WTC11 (cell line): ENCODE measurements at regions not wholly inside any gene's neighbourhood (a gene's known extent, or its start where the extent isn't known, plus 50 kb on each side); places are given as distances from the start of the nearest gene placed in this dataset.

Experiments used
- ATAC-seq: fragments of 200-7000 bp; cut with Tn5 transposase; 2 replicates; pipeline ENCODE4 v1.10.0; 2021; ENCODE audit warnings: mild to moderate bottlenecking, moderate library complexity
- CTCF ChIA-PET: fragments of 300-600 bp; sonication (Branson Sonifier 250); formaldehyde crosslinking; loops from one replicate; lab custom pipeline; 2021; ENCODE audit warnings: antibody characterized with exemption; lab: Charles Lee
- POLR2A ChIA-PET: fragments of 350-600 bp; sonication (Branson Sonifier 250); formaldehyde crosslinking; loops from one replicate; lab custom pipeline; 2021; ENCODE audit warnings: antibody characterized with exemption; lab: Charles Lee
- DNase-seq: peaks from one replicate; pipeline ENCODE4 v3.0.0; 2021; ENCODE audit warnings: low spot score
- H3K27ac Mint-ChIP-seq: 2 replicates; pipeline ENCODE4 v1.8.0; 2021; ENCODE audit warnings: mixed read lengths
- H3K27me3 Mint-ChIP-seq: 2 replicates; pipeline ENCODE4 v1.8.0; 2021; ENCODE audit warnings: low read depth, mild to moderate bottlenecking, moderate library complexity, mixed read lengths
- H3K36me3 Mint-ChIP-seq: 2 replicates; pipeline ENCODE4 v1.8.0; 2021; ENCODE audit warnings: mixed read lengths
- H3K4me1 Mint-ChIP-seq: 2 replicates; pipeline ENCODE4 v1.8.0; 2022; ENCODE audit warnings: mixed read lengths
- H3K4me3 Mint-ChIP-seq: 2 replicates; pipeline ENCODE4 v1.8.0; 2021; ENCODE audit warnings: mild to moderate bottlenecking, moderate library complexity, mixed read lengths
- H3K9me3 Mint-ChIP-seq: 2 replicates; pipeline ENCODE4 v1.8.0; 2021; ENCODE audit warnings: mixed read lengths
- ATF1 ChIP-seq: sonication (generic); formaldehyde crosslinking; IDR thresholded peaks from 2 replicates; pipeline ENCODE4 v1.8.1; 2023; ENCODE audit warnings: mild to moderate bottlenecking, moderate library complexity, missing genetic modification reagents
- CREM ChIP-seq: sonication (generic); formaldehyde crosslinking; IDR thresholded peaks from 2 replicates; pipeline ENCODE4 v1.8.1; 2022; ENCODE audit warnings: mild to moderate bottlenecking, missing genetic modification reagents, moderate library complexity
- E2F1 ChIP-seq: sonication (generic); formaldehyde crosslinking; IDR thresholded peaks from 2 replicates; pipeline ENCODE4 v1.8.0; 2022; ENCODE audit warnings: mild to moderate bottlenecking, missing genetic modification reagents
- ETV6 ChIP-seq: sonication (generic); formaldehyde crosslinking; IDR thresholded peaks from 2 replicates; pipeline ENCODE4 v1.8.1; 2022; ENCODE audit warnings: mild to moderate bottlenecking, missing genetic modification reagents
- FOXK1 ChIP-seq: sonication (generic); formaldehyde crosslinking; IDR thresholded peaks from 2 replicates; pipeline ENCODE4 v1.8.0; 2022; ENCODE audit warnings: mild to moderate bottlenecking, moderate library complexity, missing genetic modification reagents
- FOXP1 ChIP-seq: sonication (generic); formaldehyde crosslinking; IDR thresholded peaks from 2 replicates; pipeline ENCODE4 v1.8.0; 2022; ENCODE audit warnings: missing genetic modification reagents, mild to moderate bottlenecking, moderate library complexity, borderline replicate concordance
- GTF2I ChIP-seq: fragments of 250-450 bp; sonication (Bioruptor Pico); conservative IDR thresholded peaks from 2 replicates; pipeline ENCODE4 v1.4.0; 2021; ENCODE audit warnings: mild to moderate bottlenecking
- HMGXB4 ChIP-seq: sonication (generic); formaldehyde crosslinking; IDR thresholded peaks from 2 replicates; pipeline ENCODE4 v1.8.1; 2023; ENCODE audit warnings: mild to moderate bottlenecking, moderate library complexity, missing genetic modification reagents
- NR2C2 ChIP-seq: sonication (generic); formaldehyde crosslinking; IDR thresholded peaks from 2 replicates; pipeline ENCODE4 v1.8.0; 2022; ENCODE audit warnings: mild to moderate bottlenecking, missing genetic modification reagents
- PRDM15 ChIP-seq: sonication (generic); formaldehyde crosslinking; IDR thresholded peaks from 2 replicates; pipeline ENCODE4 v1.8.0; 2022; ENCODE audit warnings: missing genetic modification reagents
- TEAD1 ChIP-seq: sonication (generic); formaldehyde crosslinking; IDR thresholded peaks from 2 replicates; pipeline ENCODE4 v1.8.0; 2022; ENCODE audit warnings: mild to moderate bottlenecking, missing genetic modification reagents
- ZNF219 ChIP-seq: sonication (generic); formaldehyde crosslinking; IDR thresholded peaks from 2 replicates; pipeline ENCODE4 v1.8.0; 2023; ENCODE audit warnings: missing genetic modification reagents, mild to moderate bottlenecking, borderline replicate concordance
- ZNF512 ChIP-seq: sonication (generic); formaldehyde crosslinking; IDR thresholded peaks from 2 replicates; pipeline ENCODE4 v1.8.1; 2022; ENCODE audit warnings: missing genetic modification reagents, borderline replicate concordance
- ZNF532 ChIP-seq: fragments of 250-450 bp; sonication (Bioruptor Pico); IDR thresholded peaks from 2 replicates; pipeline ENCODE4 v1.9.0; 2021; ENCODE audit warnings: mild to moderate bottlenecking, borderline replicate concordance
- TF ChIP-seq, protein P1 (sequence below): fragments of 250-450 bp; sonication (Bioruptor Pico); IDR thresholded peaks from 2 replicates; pipeline ENCODE4 v1.8.0; 2021; ENCODE audit warnings: mild to moderate bottlenecking
- TF ChIP-seq, protein P2 (sequence below): sonication (generic); formaldehyde crosslinking; IDR thresholded peaks from 2 replicates; pipeline ENCODE4 v1.8.1; 2023; ENCODE audit warnings: mild to moderate bottlenecking, missing genetic modification reagents, moderate library complexity
- TF ChIP-seq, protein P3 (sequence below): fragments of 250-450 bp; sonication (Bioruptor Pico); IDR thresholded peaks from 2 replicates; pipeline ENCODE4 v1.9.0; 2021; ENCODE audit warnings: moderate library complexity, mild to moderate bottlenecking, inconsistent platforms, borderline replicate concordance

DNA sequence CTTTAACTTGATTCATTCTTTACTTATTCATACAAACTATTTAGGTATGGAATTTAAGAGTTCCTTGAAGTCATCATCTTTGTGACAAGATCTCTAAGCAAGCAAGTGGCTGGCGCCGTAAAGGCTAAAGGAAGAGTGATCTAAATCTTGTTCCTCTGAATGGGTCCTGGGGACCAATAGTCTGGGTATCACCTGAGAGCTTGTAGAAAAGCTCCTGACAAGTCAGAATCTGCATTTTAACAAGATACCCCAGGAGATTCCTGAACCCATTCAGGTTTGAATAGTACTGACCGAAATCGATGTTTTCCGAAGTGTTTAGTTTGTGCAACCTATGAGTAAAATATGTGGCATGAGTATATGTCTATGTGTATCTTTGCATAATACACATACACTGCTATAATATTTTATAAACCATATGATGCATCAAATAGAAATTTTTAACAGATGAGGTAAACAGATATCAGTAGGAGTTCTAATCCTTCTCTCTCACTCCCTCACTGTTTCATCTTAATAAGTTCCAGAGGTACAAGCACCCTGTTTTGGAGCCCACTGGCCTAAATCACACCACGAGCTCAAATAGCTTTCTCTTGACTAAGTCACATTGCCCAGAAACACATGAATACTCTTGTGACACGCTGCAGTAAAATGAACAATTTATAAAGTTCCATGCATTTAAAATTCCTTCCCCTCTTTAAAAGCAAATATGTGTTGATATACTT is 170.0 kb downstream of the RELL1 start:
- POLR2A ChIA-PET, result no interaction called here
- H3K4me1 Mint-ChIP-seq, result peaks cover 17% of the 10 kb centered on the region
- H3K9me3 Mint-ChIP-seq, result peaks cover 23% of the 10 kb centered on the region
- H3K4me3 Mint-ChIP-seq, result no peak overlapping the region
- TF ChIP-seq TEAD1 (no peak), NR2C2 (no peak), PRDM15 (no peak), ZNF219 (CRISPR knock-in tag) (no peak), HMGXB4 (CRISPR knock-in tag) (no peak), E2F1 (CRISPR knock-in tag) (no peak), GTF2I (CRISPR knock-in tag) (no peak), FOXP1 (no peak), ZNF512 (no peak)
- TF ChIP-seq, protein P1, sequence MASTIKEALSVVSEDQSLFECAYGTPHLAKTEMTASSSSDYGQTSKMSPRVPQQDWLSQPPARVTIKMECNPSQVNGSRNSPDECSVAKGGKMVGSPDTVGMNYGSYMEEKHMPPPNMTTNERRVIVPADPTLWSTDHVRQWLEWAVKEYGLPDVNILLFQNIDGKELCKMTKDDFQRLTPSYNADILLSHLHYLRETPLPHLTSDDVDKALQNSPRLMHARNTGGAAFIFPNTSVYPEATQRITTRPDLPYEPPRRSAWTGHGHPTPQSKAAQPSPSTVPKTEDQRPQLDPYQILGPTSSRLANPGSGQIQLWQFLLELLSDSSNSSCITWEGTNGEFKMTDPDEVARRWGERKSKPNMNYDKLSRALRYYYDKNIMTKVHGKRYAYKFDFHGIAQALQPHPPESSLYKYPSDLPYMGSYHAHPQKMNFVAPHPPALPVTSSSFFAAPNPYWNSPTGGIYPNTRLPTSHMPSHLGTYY (CRISPR knock-in tag), result no peak
- TF ChIP-seq, protein P2, sequence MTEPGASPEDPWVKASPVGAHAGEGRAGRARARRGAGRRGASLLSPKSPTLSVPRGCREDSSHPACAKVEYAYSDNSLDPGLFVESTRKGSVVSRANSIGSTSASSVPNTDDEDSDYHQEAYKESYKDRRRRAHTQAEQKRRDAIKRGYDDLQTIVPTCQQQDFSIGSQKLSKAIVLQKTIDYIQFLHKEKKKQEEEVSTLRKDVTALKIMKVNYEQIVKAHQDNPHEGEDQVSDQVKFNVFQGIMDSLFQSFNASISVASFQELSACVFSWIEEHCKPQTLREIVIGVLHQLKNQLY (CRISPR knock-in tag), result no peak
- TF ChIP-seq, protein P3, sequence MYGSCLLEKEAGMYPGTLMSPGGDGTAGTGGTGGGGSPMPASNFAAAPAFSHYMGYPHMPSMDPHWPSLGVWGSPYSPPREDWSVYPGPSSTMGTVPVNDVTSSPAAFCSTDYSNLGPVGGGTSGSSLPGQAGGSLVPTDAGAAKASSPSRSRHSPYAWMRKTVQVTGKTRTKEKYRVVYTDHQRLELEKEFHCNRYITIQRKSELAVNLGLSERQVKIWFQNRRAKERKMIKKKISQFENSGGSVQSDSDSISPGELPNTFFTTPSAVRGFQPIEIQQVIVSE (CRISPR knock-in tag), result no peak
- DNase-seq (no peak), ATAC-seq (peak; percentile 77)
- CTCF ChIA-PET, result no interaction called here
- peak overlapping the region; percentile 28; the same call in 1 of the 2 replicates for H3K27ac Mint-ChIP-seq
- H3K36me3 Mint-ChIP-seq, result peaks cover 4% of the 10 kb centered on the region
- H3K27me3 Mint-ChIP-seq, result no peaks in the 10 kb centered on the region

DNA sequence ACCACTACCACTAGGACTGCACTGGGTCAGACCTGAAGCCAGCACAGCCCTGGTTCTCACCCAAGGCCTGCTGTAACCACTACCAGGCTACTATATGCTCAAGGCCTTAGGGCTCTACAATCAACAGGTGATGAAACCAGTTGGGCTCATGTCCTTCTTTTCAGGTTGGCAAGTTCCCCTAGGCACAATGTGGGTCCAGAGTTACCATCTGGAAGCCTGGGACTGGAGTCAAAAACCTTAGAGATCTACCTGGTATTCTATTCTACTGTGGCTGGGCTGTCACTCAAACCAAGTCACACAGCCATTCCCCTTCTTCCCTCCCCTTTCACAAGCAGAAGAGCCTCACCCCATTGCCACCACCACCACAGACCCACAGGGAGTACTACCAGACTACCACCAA is 175.6 kb downstream of the RELL1 start:
- Mint-ChIP-seq H3K4me3 (no peak overlapping the region), H3K27ac (no peak overlapping the region), H3K9me3 (peaks cover 30% of the 10 kb centered on the region), H3K27me3 (peaks cover 2% of the 10 kb centered on the region; the same call in 1 of the 2 replicates), H3K36me3 (peaks cover 15% of the 10 kb centered on the region), H3K4me1 (peaks cover 3% of the 10 kb centered on the region)
- DNase-seq, result no peak
- POLR2A ChIA-PET, result no interaction called here
- CTCF ChIA-PET, result no interaction called here
- no peak for ATAC-seq
- TF ChIP-seq FOXK1 (CRISPR knock-in tag), result no peak
- no peak for TF ChIP-seq ATF1
- no peak for TF ChIP-seq ZNF532 (CRISPR knock-in tag)
- no peak for TF ChIP-seq ETV6 (CRISPR knock-in tag)
- TF ChIP-seq CREM (CRISPR knock-in tag), result no peak
- no peak for TF ChIP-seq FOXP1
